ENCODE measurements at regions not wholly inside any gene's neighbourhood (a gene's known extent, or its start where the extent isn't known, plus 50 kb on each side); places are given as distances from the start of the nearest gene placed in this dataset.

DNA sequence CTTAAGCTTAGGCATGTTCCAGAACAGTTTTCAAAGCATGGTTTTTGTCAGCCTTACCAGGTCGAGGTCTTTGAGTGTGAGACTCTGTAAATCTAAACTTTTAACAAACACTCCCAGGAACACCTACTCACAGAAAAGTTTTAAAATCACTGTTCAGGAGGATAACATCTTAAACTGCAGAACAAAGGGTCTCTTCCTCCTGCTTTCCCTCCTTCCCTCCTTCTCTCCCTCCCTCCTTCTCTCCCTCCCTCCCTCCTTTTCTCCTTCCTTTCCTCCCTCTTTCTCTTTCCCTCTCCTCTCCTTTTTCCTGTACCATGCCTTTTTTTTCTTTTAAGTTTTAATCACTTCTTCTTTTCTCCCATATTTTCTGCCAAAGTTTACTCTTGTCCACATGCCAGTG, 153.5 kb upstream of the MAF start:
- TF ChIP-seq, protein P1, sequence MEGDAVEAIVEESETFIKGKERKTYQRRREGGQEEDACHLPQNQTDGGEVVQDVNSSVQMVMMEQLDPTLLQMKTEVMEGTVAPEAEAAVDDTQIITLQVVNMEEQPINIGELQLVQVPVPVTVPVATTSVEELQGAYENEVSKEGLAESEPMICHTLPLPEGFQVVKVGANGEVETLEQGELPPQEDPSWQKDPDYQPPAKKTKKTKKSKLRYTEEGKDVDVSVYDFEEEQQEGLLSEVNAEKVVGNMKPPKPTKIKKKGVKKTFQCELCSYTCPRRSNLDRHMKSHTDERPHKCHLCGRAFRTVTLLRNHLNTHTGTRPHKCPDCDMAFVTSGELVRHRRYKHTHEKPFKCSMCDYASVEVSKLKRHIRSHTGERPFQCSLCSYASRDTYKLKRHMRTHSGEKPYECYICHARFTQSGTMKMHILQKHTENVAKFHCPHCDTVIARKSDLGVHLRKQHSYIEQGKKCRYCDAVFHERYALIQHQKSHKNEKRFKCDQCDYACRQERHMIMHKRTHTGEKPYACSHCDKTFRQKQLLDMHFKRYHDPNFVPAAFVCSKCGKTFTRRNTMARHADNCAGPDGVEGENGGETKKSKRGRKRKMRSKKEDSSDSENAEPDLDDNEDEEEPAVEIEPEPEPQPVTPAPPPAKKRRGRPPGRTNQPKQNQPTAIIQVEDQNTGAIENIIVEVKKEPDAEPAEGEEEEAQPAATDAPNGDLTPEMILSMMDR (conservative IDR thresholded peaks at IDR 0.05; ENCODE audit: low read length), result no peak
- TF ChIP-seq EZH2phosphoT487 (IDR thresholded peaks at IDR 0.05; ENCODE audit: borderline replicate concordance), result no peak
